HEK293 (cell line): ENCODE measurements at regions not wholly inside any gene's neighbourhood (a gene's known extent, or its start where the extent isn't known, plus 50 kb on each side); places are given as distances from the start of the nearest gene placed in this dataset.
"Not testable (repeated sequence)": the region's sequence is repeated elsewhere in the genome, so short reads cannot be mapped to it uniquely, and the experiment has no call there.

ENCODE experiments used
- ZNF416 ChIP-seq: fragments of 450-650 bp; formaldehyde crosslinking; IDR thresholded peaks from 2 replicates; pipeline ENCODE4 v1.5.1; 2016; ENCODE audit warnings: missing biosample characterization, missing genetic modification characterization
- TF ChIP-seq, protein P1 (sequence below): fragments of 450-650 bp; formaldehyde crosslinking; IDR thresholded peaks from 2 replicates; pipeline ENCODE4 v1.5.1; 2016; ENCODE audit warnings: missing biosample characterization, missing genetic modification characterization

DNA sequence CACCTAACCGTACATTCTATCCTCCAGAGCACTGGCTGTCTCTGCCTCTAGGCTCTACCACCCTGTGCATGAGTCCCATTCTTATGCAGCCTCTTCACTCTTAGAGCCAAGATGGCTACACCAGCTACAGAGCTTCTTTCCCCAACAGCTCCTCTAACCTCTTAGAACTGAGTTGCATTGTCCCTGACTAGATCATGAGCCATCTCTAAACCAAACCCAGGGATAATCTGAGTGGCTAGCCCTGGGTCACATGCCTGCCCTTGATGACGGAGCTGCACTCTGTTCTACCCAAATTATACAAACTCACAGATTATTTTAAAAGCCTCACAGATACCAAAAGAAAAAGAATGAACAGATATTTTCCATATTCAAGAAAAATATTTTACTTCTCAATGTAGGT lies 65.4 kb upstream of the EFNA5 start:
- TF ChIP-seq, protein P1, sequence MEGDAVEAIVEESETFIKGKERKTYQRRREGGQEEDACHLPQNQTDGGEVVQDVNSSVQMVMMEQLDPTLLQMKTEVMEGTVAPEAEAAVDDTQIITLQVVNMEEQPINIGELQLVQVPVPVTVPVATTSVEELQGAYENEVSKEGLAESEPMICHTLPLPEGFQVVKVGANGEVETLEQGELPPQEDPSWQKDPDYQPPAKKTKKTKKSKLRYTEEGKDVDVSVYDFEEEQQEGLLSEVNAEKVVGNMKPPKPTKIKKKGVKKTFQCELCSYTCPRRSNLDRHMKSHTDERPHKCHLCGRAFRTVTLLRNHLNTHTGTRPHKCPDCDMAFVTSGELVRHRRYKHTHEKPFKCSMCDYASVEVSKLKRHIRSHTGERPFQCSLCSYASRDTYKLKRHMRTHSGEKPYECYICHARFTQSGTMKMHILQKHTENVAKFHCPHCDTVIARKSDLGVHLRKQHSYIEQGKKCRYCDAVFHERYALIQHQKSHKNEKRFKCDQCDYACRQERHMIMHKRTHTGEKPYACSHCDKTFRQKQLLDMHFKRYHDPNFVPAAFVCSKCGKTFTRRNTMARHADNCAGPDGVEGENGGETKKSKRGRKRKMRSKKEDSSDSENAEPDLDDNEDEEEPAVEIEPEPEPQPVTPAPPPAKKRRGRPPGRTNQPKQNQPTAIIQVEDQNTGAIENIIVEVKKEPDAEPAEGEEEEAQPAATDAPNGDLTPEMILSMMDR = not testable (repeated sequence)
- TF ChIP-seq ZNF416 (tag by site-specific recombination) = not testable (repeated sequence)
